M059J (cell line): ENCODE measurements at regions not wholly inside any gene's neighbourhood (a gene's known extent, or its start where the extent isn't known, plus 50 kb on each side); places are given as distances from the start of the nearest gene placed in this dataset.

Experiments used
- DNase-seq: peaks from one replicate; pipeline ENCODE4 v3.0.0-alpha.2; 2012; ENCODE audit warnings: low read depth

GRCh38 chr12:68102731-68103130 is 56.8 kb downstream of the IFNG start:
- DNase-seq, result no peak

- DNase-seq, result no peak
These were observed 57.4 kb downstream of the IFNG start for GRCh38 chr12:68102163-68102562.

GRCh38 chr12:68100241-68100640 is 59.3 kb downstream of the IFNG start:
- no peak for DNase-seq

- no peak for DNase-seq
These were observed 60.6 kb downstream of the IFNG start for GRCh38 chr12:68098939-68099338.

- DNase-seq, result no peak
These were observed 62.2 kb downstream of the IFNG start for GRCh38 chr12:68097386-68097785.

DNA sequence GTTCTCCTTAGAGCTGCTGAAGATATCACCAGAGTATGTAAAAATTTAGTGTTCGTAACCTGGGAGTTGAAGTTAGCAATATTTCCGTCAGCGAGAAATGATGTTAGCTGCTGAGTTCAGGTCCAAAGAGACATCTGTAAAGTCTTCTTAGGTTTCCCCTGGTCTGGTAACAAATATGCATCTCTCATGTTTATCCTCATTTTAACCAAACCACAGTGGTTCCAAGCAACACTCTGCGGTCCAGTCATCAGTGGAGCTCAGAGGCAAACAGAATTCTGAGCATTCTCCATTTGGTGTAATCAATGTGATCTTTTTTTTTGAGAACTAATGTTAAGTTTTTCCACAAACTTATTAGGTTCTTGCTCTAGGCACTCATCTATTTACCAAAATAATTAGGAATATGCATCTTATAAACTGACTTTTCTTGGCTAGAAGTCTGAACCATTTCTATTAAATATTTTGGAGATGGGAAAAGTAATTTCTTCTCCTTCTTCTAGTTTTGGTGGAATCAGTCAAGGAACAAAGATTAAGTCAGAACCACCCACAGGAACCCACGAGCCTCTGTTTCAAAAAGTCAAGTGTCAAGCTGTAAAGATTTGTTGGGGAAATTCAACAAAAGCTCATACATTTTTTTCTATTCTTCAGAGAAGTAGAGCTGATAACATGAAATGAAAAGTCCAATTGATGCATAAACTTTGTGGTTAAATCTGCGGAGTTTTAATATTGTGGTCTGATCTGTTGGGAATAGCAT is 64.7 kb downstream of the IFNG start:
- no peak for DNase-seq

DNA sequence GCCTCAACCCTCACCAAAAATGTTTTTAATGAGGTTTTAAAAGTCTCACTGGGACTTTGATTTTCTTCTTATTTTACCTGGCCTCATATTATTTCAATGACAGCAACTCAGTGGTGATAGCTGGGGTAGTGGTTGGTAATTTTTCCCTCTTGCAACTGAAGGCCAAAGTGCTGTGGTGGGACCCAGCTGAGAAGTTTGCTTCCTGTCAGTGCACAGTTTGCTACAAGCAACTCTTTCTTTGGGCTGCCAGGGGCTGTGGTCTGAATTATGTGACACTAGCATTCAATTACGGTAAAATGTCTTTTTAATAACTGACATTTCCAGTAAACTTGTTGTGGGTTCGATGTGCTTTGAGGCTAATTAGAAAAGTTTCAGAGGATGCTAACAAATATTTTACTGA is 65.3 kb downstream of the IFNG start:
- DNase-seq, result no peak

- DNase-seq, result no peak
These were observed 66.6 kb downstream of the IFNG start for GRCh38 chr12:68092976-68093375.

GRCh38 chr12:68089101-68089500 is 70.4 kb downstream of the IFNG start:
- no peak for DNase-seq

DNA sequence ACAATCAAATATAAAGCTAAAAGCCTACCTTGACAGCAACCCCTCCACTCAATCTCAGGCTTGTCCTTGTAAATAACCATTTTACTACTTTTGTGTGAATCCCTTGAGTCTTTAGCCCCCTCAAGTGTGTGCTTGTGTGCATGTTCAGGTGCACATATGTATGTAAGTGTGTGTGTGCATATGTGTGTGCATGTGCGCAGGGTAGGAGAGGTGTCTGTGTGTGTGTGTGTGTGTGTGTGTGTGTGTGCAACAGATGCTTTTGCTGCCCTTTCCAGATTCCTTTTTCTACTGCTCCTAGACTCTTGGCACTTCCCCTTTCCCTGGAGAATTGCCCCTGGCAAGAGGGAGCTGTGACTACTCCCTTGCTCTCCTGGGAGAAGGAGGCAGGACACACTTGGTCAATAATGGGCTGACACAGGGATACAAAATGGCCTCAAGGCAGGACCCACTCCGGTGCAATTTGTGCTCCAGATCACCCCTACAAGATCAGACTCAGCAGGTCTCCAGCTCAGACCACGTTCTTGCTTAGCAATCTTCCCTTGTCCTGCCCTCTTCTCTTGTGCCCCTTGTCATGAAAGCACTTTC is 73.4 kb downstream of the IFNG start:
- no peak for DNase-seq

DNA sequence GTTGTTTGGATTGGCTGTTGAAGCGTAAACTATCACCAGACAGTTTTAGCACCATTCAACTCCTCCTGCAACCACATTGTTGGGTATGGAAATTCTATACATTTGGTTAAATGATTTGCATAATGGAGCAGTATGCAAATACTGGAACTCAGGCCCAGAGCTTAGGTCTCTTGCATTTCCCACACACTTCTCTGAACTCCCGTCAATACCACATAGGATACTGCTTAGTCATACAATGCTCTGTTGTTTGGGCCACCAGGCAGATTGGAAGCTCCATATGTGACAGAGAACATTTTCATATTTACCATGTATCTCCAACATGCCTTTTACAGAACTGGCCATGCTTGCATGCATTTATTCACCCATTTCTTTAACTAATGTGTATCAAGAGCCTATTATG is 78.0 kb downstream of the IFNG start:
- no peak for DNase-seq

GRCh38 chr12:68080577-68080976 is 79.0 kb downstream of the IFNG start:
- no peak for DNase-seq

- DNase-seq, result peak; percentile 43
These were observed 80.8 kb downstream of the IFNG start for GRCh38 chr12:68078737-68079136.

GRCh38 chr12:68075416-68075815 is 84.1 kb downstream of the IFNG start:
- DNase-seq, result no peak

DNA sequence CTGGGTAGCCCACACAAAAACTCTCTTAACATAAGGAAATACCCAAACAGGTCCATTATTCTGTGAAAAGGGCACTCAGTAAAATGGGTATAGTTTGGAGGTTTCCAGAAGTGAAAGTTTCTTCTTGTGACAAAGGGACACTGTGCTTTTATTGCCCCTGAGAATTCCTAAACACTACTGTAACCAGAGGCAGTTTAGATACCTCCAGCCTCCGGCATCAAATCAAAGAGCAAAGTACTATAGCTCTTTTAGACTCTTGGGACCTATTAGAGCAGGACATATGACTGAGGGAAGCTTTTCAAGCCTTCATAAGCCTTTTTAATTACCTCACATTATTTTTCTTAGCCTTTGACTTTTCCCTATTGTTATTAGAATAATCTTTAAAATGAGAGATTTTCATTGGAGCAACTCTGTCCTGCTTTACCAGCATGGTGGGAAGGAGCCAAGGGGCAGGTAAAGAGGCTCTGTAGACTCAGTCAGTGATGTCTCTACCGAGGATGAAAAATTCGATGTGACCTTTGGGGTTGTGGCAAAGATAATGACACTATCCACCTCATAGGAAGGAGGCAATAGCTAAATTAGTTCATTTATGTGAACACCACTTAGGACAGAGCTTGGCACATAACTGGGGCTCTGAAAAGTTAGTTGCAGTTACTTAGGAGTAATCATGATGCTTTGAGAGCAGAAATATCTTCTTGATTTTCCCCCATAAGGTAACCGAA is 85.1 kb downstream of the IFNG start:
- DNase-seq, result no peak

DNA sequence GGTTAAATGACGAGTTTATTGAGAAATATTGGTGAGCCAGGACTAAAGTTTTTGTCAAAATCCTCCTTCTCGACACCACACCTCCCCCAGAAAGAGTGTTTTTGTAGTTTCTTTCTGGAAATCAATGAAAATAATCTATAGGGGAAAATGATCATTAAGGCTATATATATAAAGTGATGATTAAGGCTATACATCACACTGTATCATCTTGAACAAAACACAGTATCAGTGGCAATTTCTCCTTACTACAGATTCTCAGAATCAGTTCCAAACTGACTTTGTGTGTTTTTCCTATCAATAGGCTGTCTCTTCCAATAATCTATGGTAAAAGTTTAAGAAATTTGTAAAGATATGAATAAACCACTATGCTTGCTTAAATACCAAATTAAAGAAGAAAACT is 81.7 kb downstream of the IFNG-AS1 start:
- no peak for DNase-seq
